Right lobe of liver (tissue), 6 donors: ENCODE measurements at regions not wholly inside any gene's neighbourhood (a gene's known extent, or its start where the extent isn't known, plus 50 kb on each side); places are given as distances from the start of the nearest gene placed in this dataset.

ENCODE experiments used
- ATAC-seq, 4 donors: fragments of 200-7000 bp; cut with Tn5 transposase; one replicate each; pipeline ENCODE4 v1.9.1; 2020; ENCODE audit warnings: mild to moderate bottlenecking in 4 of 4, moderate library complexity in 4 of 4
- DNase-seq, 3 donors: peaks; one replicate each; pipeline ENCODE4 v3.0.0-alpha.2; 2020
- H3K27ac ChIP-seq, 3 donors: fragments of 200-600 bp; one replicate each; pipeline ENCODE4 v1.8.0; 2022
- H3K27me3 ChIP-seq, 2 donors: fragments of 200-600 bp; one replicate each; pipeline ENCODE4 v1.8.0; 2022
- H3K36me3 ChIP-seq, 4 donors: fragments of 200-600 bp; sonication (generic) in 1 of 4; one replicate each; pipeline versions ENCODE4 v1.5.1 to v1.8.0; 2017 to 2022; ENCODE audit warnings: control low read depth in 1 of 4
- H3K4me1 ChIP-seq, 4 donors: fragments of 200-600 bp; sonication (generic) in 1 of 4; one replicate each; pipeline versions ENCODE4 v1.5.1 to v1.8.0; 2017 to 2022; ENCODE audit warnings: control low read depth in 1 of 4
- H3K4me3 ChIP-seq, 3 donors: fragments of 200-600 bp; one replicate each; pipeline ENCODE4 v1.8.0; 2022
- H3K9me3 ChIP-seq, 4 donors: fragments of 200-600 bp; sonication (generic) in 1 of 4; one replicate each; pipeline versions ENCODE4 v1.5.1 to v1.8.0; 2017 to 2022; ENCODE audit warnings: control low read depth in 1 of 4
- CTCF ChIP-seq, 4 donors: fragments of 200-600 bp in 3 of 4; fragments of 450-650 bp in 1 of 4; IDR thresholded peaks; one replicate each; pipeline versions ENCODE4 v1.5.1 to v1.8.0; 2016 to 2022; ENCODE audit warnings: antibody characterized with exemption in 4 of 4, mild to moderate bottlenecking in 2 of 4
- POLR2A ChIP-seq: fragments of 450-650 bp; IDR thresholded peaks from one replicate; pipeline ENCODE4 v1.6.1; 2017; ENCODE audit warnings: antibody characterized with exemption, mild to moderate bottlenecking
- WGBS: methylation state at CpG from one replicate; pipeline ENCODE4 v1.1.6; 2018; ENCODE audit warnings: low coverage, low lambda C conversion rate; ENCODE audit not compliant: insufficient coverage; ENCODE audit errors: missing lambda C conversion rate; 5-methylcytosine and 5-hydroxymethylcytosine counted together
- intact Hi-C, 2 donors: fragments of 100-400 bp; cut with DNase I; formaldehyde crosslinking; loops; one replicate each; pipeline versions ENCODE4 v1.11.2 to v1.14.1; 2022
- donor health status: DM: no; HTN: yes; CAD: no.
- donor health status: DM: no; HTN: no; CAD: no.
- donor health status: DM: no; HTN: no; CAD: no.
- donor health status: DM: no; HTN: yes; CAD: no.
- donor health status: DM: no; HTN: yes; CAD: no.

DNA sequence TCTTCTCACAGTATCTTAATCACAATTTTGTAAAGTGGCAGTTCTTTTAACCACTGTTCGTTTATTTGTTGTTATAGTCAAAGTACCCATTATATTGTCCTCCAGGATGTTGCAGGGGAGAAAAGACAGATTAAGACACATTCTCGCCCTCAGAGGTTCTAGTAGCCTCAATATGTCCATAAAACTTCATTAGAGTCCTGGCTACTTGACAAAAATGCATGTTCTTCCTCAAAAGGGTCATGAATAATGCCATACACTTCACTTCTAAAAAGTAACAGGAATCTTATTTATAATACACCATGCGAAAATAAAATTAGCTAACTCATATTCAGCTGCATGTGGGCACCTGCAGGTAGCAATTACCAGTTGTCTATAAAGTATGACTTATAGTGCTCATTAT is 109.3 kb upstream of the ANK3 start:
- Histone ChIP-seq H3K36me3 (no peaks in the 10 kb centered on the region), H3K9me3 (no peaks in the 10 kb centered on the region), H3K4me3 (no peak overlapping the region), H3K27ac (no peak overlapping the region), H3K27me3 (no peaks in the 10 kb centered on the region), H3K4me1 (no peaks in the 10 kb centered on the region)
- DNase-seq: no peak
- TF ChIP-seq POLR2A (no peak), CTCF (IDR thresholded peaks at IDR 0.05) (no peak)
- no peak for ATAC-seq
- intact Hi-C loops: no loop called here
- 75% methylated on average over 3 of the region's 3 CpGs for WGBS

DNA sequence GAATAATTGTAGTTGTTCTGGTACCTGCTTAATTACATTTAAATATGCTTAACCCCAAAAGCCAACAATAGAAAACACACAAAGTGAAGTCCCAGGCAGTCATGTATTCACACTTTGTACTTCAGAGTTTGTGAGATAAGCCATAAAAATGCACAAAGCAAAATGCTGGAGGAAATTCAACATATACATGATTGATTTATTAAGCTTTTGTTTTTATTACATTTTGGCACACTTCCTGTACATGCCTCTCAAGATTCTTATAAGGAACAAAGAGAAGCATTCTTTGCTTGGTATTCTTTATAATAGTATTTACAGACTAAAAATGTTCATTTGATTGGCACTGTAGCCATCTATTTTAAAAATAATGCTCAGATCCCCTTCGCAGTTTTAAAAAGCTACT is 107.7 kb upstream of the ANK3 start:
- Histone ChIP-seq H3K9me3 (no peaks in the 10 kb centered on the region), H3K4me3 (no peak overlapping the region), H3K36me3 (no peaks in the 10 kb centered on the region), H3K27me3 (no peaks in the 10 kb centered on the region), H3K27ac (no peak overlapping the region), H3K4me1 (no peaks in the 10 kb centered on the region)
- DNase-seq (no peak), ATAC-seq (no peak)
- 64% methylated on average over 1 of the region's 1 CpG for WGBS
- TF ChIP-seq CTCF (IDR thresholded peaks at IDR 0.05): no peak
- TF ChIP-seq POLR2A: no peak
- intact Hi-C loops: no loop called here

DNA sequence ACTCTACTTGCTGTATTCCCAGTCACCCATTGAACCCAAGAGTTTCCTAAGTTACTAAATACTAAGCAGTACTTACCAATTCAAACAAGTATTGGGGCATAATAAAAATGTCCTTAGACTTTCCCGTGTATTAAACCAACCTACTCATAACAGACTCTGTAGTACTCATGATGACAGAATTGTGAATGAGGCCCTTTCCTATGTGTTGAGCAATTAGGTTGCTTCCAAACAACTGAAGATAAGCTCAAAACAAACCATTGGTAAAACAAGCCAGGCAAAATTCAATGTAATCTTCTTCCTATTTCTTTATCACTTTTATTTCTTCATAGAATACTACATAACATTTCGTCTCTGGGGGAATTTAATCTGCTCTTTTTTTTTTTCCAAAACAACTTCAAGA is 106.5 kb upstream of the ANK3 start:
- Histone ChIP-seq H3K36me3 (no peaks in the 10 kb centered on the region), H3K4me1 (no peaks in the 10 kb centered on the region), H3K4me3 (no peak overlapping the region), H3K27me3 (no peaks in the 10 kb centered on the region), H3K9me3 (no peaks in the 10 kb centered on the region), H3K27ac (no peak overlapping the region)
- TF ChIP-seq CTCF (IDR thresholded peaks at IDR 0.05) (no peak), POLR2A (no peak)
- intact Hi-C loops: no loop called here
- ATAC-seq (no peak), DNase-seq (no peak)
- WGBS: 45% methylated on average over 2 of the region's 2 CpGs

- TF ChIP-seq CTCF (IDR thresholded peaks at IDR 0.05) (no peak), POLR2A (no peak)
- Histone ChIP-seq H3K9me3 (no peaks in the 10 kb centered on the region), H3K4me1 (no peaks in the 10 kb centered on the region), H3K4me3 (no peak overlapping the region), H3K36me3 (no peaks in the 10 kb centered on the region), H3K27ac (no peak overlapping the region), H3K27me3 (no peaks in the 10 kb centered on the region)
- ATAC-seq (no peak), DNase-seq (no peak)
- WGBS: 29% methylated on average over 1 of the region's 1 CpG
- intact Hi-C loops: no loop called here
Measured at GRCh38 chr10:60495338-60496055, 105.8 kb upstream of the ANK3 start.

DNA sequence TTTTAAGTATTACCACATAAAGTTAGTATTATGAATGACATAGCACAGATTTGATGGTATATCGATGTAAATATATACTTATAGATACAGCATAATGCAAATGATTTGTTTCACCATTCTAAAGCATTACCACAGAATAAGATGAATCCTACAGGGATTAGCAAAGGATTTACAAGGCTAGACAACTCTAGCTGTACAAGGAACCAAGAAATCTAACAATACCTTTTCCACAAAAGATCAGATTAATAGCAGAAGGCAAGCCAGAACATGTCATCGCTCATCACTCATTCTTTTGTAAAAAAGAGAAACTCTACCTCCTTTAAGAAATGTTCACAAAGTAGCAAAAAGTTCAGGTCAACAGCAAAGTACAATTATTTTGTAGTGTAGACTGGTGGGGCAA is 105.1 kb upstream of the ANK3 start:
- intact Hi-C loops: no loop called here
- ATAC-seq: no peak
- no peaks in the 10 kb centered on the region for H3K27me3 ChIP-seq
- H3K9me3 ChIP-seq: no peaks in the 10 kb centered on the region
- H3K4me1 ChIP-seq: no peaks in the 10 kb centered on the region
- no peak for TF ChIP-seq POLR2A
- TF ChIP-seq CTCF (IDR thresholded peaks at IDR 0.05): no peak
- 66% methylated on average over 2 of the region's 2 CpGs for WGBS
- no peak overlapping the region for H3K27ac ChIP-seq
- no peak for DNase-seq
- no peaks in the 10 kb centered on the region for H3K36me3 ChIP-seq
- no peak overlapping the region for H3K4me3 ChIP-seq
